DND-41 (cell line): ENCODE measurements at regions not wholly inside any gene's neighbourhood (a gene's known extent, or its start where the extent isn't known, plus 50 kb on each side); places are given as distances from the start of the nearest gene placed in this dataset.

Source experiments
- ATAC-seq: fragments of 200-7000 bp; cut with Tn5 transposase; 3 replicates; pipeline ENCODE4 v1.9.1; 2021; ENCODE audit warnings: low read depth; ENCODE audit not compliant: insufficient read depth
- DNase-seq: peaks from one replicate; pipeline ENCODE4 v3.0.0-alpha.2; 2020
- H2AFZ ChIP-seq: 2 replicates; pipeline ENCODE4 v1.6.0; 2012; ENCODE audit warnings: low read depth, low read length
- H3K27ac ChIP-seq: 2 replicates; pipeline ENCODE4 v1.5.1; 2012; ENCODE audit warnings: low read length, inconsistent platforms
- H3K27me3 ChIP-seq: fragments of 200-600 bp; sonication (generic); 2 replicates; pipeline ENCODE4 v1.6.0; 2012; ENCODE audit warnings: low read length, mild to moderate bottlenecking, inconsistent platforms; ENCODE audit not compliant: insufficient read depth, poor library complexity
- H3K36me3 ChIP-seq: 2 replicates; pipeline ENCODE4 v1.5.1; 2012; ENCODE audit warnings: low read length, inconsistent platforms; ENCODE audit not compliant: insufficient read depth
- H3K4me1 ChIP-seq: 2 replicates; pipeline ENCODE4 v1.5.1; 2012; ENCODE audit warnings: mild to moderate bottlenecking, low read length; ENCODE audit not compliant: insufficient read depth
- H3K4me2 ChIP-seq: 2 replicates; pipeline ENCODE4 v1.6.0; 2012; ENCODE audit warnings: mild to moderate bottlenecking, moderate library complexity, low read length, inconsistent platforms; ENCODE audit not compliant: insufficient read depth
- H3K4me3 ChIP-seq, 2 experiments: fragments of 200-600 bp in 1 of 2; shearing (Covaris generic) in 1 of 2; 2 replicates each; pipeline ENCODE4 v1.5.1; 2012 to 2016; ENCODE audit warnings: inconsistent platforms in 2 of 2, low read length in 2 of 2, mild to moderate bottlenecking in 2 of 2, low read depth in 1 of 2, moderate library complexity in 1 of 2
- H3K79me2 ChIP-seq: 2 replicates; pipeline ENCODE4 v1.6.0; 2012; ENCODE audit warnings: low read length, inconsistent platforms; ENCODE audit not compliant: insufficient read depth
- H3K9ac ChIP-seq: 2 replicates; pipeline ENCODE4 v1.6.0; 2012; ENCODE audit warnings: low read depth, mild to moderate bottlenecking, inconsistent platforms, low read length, moderate library complexity
- H3K9me3 ChIP-seq: 2 replicates; pipeline ENCODE4 v1.5.1; 2012; ENCODE audit warnings: low read length, moderate library complexity, mild to moderate bottlenecking, inconsistent platforms; ENCODE audit not compliant: insufficient read depth, severe bottlenecking
- H4K20me1 ChIP-seq: 2 replicates; pipeline ENCODE4 v1.6.0; 2012; ENCODE audit warnings: low read length; ENCODE audit not compliant: insufficient read depth
- CTCF ChIP-seq: IDR thresholded peaks from 2 replicates; pipeline ENCODE4 v1.5.1; 2012; ENCODE audit warnings: borderline replicate concordance, low read length, moderate library complexity, mild to moderate bottlenecking; ENCODE audit not compliant: poor library complexity, severe bottlenecking; ENCODE audit errors: extremely low read depth
- EZH2 ChIP-seq: IDR thresholded peaks from 3 replicates; pipeline ENCODE4 v1.6.1; 2012; ENCODE audit warnings: borderline replicate concordance, low read depth, mild to moderate bottlenecking, moderate library complexity, low read length, inconsistent platforms; ENCODE audit not compliant: severe bottlenecking

GRCh38 chr12:126396536-126396935 lies 1331.3 kb downstream of the AACS start:
- H3K79me2 ChIP-seq: no peaks in the 10 kb centered on the region
- no peak overlapping the region for H3K27ac ChIP-seq
- no peak overlapping the region for H3K4me3 ChIP-seq
- H3K4me1 ChIP-seq: no peaks in the 10 kb centered on the region
- H2AFZ ChIP-seq: no peak overlapping the region
- H3K27me3 ChIP-seq: no peaks in the 10 kb centered on the region
- no peak overlapping the region for H3K4me2 ChIP-seq
- DNase-seq (no peak), ATAC-seq (no peak)
- TF ChIP-seq CTCF (no peak), EZH2 (no peak)
- H4K20me1 ChIP-seq: no peaks in the 10 kb centered on the region
- H3K9me3 ChIP-seq: no peaks in the 10 kb centered on the region
- H3K36me3 ChIP-seq: no peaks in the 10 kb centered on the region
- no peak overlapping the region for H3K9ac ChIP-seq

GRCh38 chr12:126397071-126397581 lies 1331.9 kb downstream of the AACS start:
- no peak overlapping the region for H3K4me3 ChIP-seq
- no peak overlapping the region for H3K9ac ChIP-seq

GRCh38 chr12:126397660-126398059 lies 1332.4 kb downstream of the AACS start:
- no peak overlapping the region for H3K9ac ChIP-seq
- H3K9me3 ChIP-seq: no peaks in the 10 kb centered on the region
- no peak overlapping the region for H3K4me3 ChIP-seq
- H3K27me3 ChIP-seq: no peaks in the 10 kb centered on the region
- ATAC-seq (no peak), DNase-seq (no peak)
- H3K79me2 ChIP-seq: no peaks in the 10 kb centered on the region
- H3K36me3 ChIP-seq: no peaks in the 10 kb centered on the region
- no peak overlapping the region for H3K27ac ChIP-seq
- no peaks in the 10 kb centered on the region for H4K20me1 ChIP-seq
- H2AFZ ChIP-seq: no peak overlapping the region
- no peak overlapping the region for H3K4me2 ChIP-seq
- TF ChIP-seq EZH2 (no peak), CTCF (no peak)
- H3K4me1 ChIP-seq: no peaks in the 10 kb centered on the region

More at GRCh38 chr12:126397071-126397581, 1331.9 kb downstream of the AACS start:
- H4K20me1 ChIP-seq: no peaks in the 10 kb centered on the region
- no peaks in the 10 kb centered on the region for H3K9me3 ChIP-seq
- no peak overlapping the region for H3K4me2 ChIP-seq
- H3K4me1 ChIP-seq: no peaks in the 10 kb centered on the region
- H3K79me2 ChIP-seq: no peaks in the 10 kb centered on the region
- no peaks in the 10 kb centered on the region for H3K36me3 ChIP-seq
- no peak for TF ChIP-seq CTCF
- no peaks in the 10 kb centered on the region for H3K27me3 ChIP-seq
- ATAC-seq (no peak), DNase-seq (no peak)
- H3K27ac ChIP-seq: no peak overlapping the region
- H2AFZ ChIP-seq: no peak overlapping the region

- H2AFZ ChIP-seq: no peak overlapping the region
- no peaks in the 10 kb centered on the region for H3K9me3 ChIP-seq
- no peak overlapping the region for H3K27ac ChIP-seq
- no peak overlapping the region for H3K4me2 ChIP-seq
- H3K79me2 ChIP-seq: no peaks in the 10 kb centered on the region
- no peak overlapping the region for H3K4me3 ChIP-seq
- no peaks in the 10 kb centered on the region for H3K27me3 ChIP-seq
- no peak overlapping the region for H3K9ac ChIP-seq
- DNase-seq (no peak), ATAC-seq (no peak)
- no peaks in the 10 kb centered on the region for H3K36me3 ChIP-seq
- no peaks in the 10 kb centered on the region for H4K20me1 ChIP-seq
- TF ChIP-seq EZH2 (no peak), CTCF (no peak)
- no peaks in the 10 kb centered on the region for H3K4me1 ChIP-seq
Measured at GRCh38 chr12:126400831-126401230, 1335.6 kb downstream of the AACS start.
